IMR-90 (cell line): ENCODE measurements at regions not wholly inside any gene's neighbourhood (a gene's known extent, or its start where the extent isn't known, plus 50 kb on each side); places are given as distances from the start of the nearest gene placed in this dataset.

Source experiments
- ATAC-seq: fragments of 200-7000 bp; cut with Tn5 transposase; 2 replicates; pipeline ENCODE4 v1.9.1; 2020; ENCODE audit warnings: low read depth, mild to moderate bottlenecking, moderate library complexity
- BruUV-seq: library from RNA; stranded (reverse); fragments of 400-500 nt; replicated peaks from 2 replicates; lab custom pipeline; 2021; lab: Mats Ljungman, UMichigan
- CTCF ChIA-PET: fragments of 300-600 bp; formaldehyde crosslinking; extraction: SDS; loops from one replicate; lab custom pipeline; 2021; ENCODE audit warnings: antibody characterized with exemption; lab: Yijun Ruan, JAX
- POLR2A ChIA-PET: fragments of 300-600 bp; sonication (Branson Sonifier 250); formaldehyde crosslinking; loops from one replicate; lab custom pipeline; 2022; ENCODE audit warnings: antibody characterized with exemption; ENCODE audit not compliant: unreplicated experiment; lab: Charles Lee
- DNase-seq: peaks from one replicate; pipeline ENCODE4 v3.0.0; 2013
- H2AFZ ChIP-seq: replicated peaks from 2 replicates; pipeline ENCODE3; 2013; ENCODE audit warnings: low read length, mild to moderate bottlenecking; ENCODE audit not compliant: poor library complexity
- H2AK5ac ChIP-seq: 2 replicates; pipeline ENCODE4 v1.6.1; 2013; ENCODE audit warnings: low read depth, low read length, inconsistent platforms
- H2AK9ac ChIP-seq: replicated peaks from 2 replicates; pipeline ENCODE3; 2013; ENCODE audit warnings: mild to moderate bottlenecking, low read depth, low read length, moderate library complexity; ENCODE audit not compliant: poor library complexity
- H2BK120ac ChIP-seq: 2 replicates; pipeline ENCODE4 v1.6.1; 2013; ENCODE audit warnings: low read depth, low read length, inconsistent platforms
- H2BK15ac ChIP-seq: 3 replicates; pipeline ENCODE4 v1.6.1; 2013; ENCODE audit warnings: low read depth, low read length, inconsistent platforms
- H2BK20ac ChIP-seq: 2 replicates; pipeline ENCODE4 v1.6.1; 2013; ENCODE audit warnings: low read depth, mild to moderate bottlenecking, inconsistent platforms, low read length, moderate library complexity
- H2BK5ac ChIP-seq: 2 replicates; pipeline ENCODE4 v1.6.1; 2013; ENCODE audit warnings: mild to moderate bottlenecking, low read depth, low read length, inconsistent platforms; ENCODE audit not compliant: poor library complexity, severe bottlenecking
- H3K14ac ChIP-seq: replicated peaks from 2 replicates; pipeline ENCODE4 v1.6.1; 2013; ENCODE audit warnings: low read depth, low read length, inconsistent platforms
- H3K18ac ChIP-seq: 2 replicates; pipeline ENCODE4 v1.6.1; 2013; ENCODE audit warnings: low read depth, low read length, control low read depth
- H3K23ac ChIP-seq: 2 replicates; pipeline ENCODE4 v1.6.1; 2013; ENCODE audit warnings: low read depth, low read length, inconsistent platforms
- H3K27ac ChIP-seq: 2 replicates; pipeline ENCODE4 v1.5.1; 2013; ENCODE audit warnings: mild to moderate bottlenecking, control low read depth, low read length; ENCODE audit not compliant: insufficient read depth
- H3K27me3 ChIP-seq: 2 replicates; pipeline ENCODE4 v1.6.1; 2013; ENCODE audit warnings: low read length; ENCODE audit not compliant: control insufficient read depth, insufficient read depth
- H3K36me3 ChIP-seq: 2 replicates; pipeline ENCODE4 v1.6.1; 2013; ENCODE audit warnings: low read length, mixed read lengths; ENCODE audit not compliant: control insufficient read depth, insufficient read depth
- H3K4ac ChIP-seq: 2 replicates; pipeline ENCODE4 v1.6.1; 2013; ENCODE audit warnings: low read depth, low read length, inconsistent platforms
- H3K4me1 ChIP-seq: 2 replicates; pipeline ENCODE4 v1.6.1; 2013; ENCODE audit warnings: low read length, mixed read lengths; ENCODE audit not compliant: control insufficient read depth, insufficient read depth
- H3K4me2 ChIP-seq: 2 replicates; pipeline ENCODE4 v1.6.1; 2013; ENCODE audit warnings: low read depth, mild to moderate bottlenecking, control low read depth, low read length, moderate library complexity
- H3K4me3 ChIP-seq: 2 replicates; pipeline ENCODE4 v1.5.1; 2013; ENCODE audit warnings: low read depth, mild to moderate bottlenecking, control low read depth, low read length, moderate library complexity; ENCODE audit not compliant: insufficient read depth
- H3K56ac ChIP-seq: 2 replicates; pipeline ENCODE4 v1.6.1; 2013; ENCODE audit warnings: low read length, inconsistent platforms; ENCODE audit not compliant: insufficient read depth; ENCODE audit errors: extremely low read depth
- H3K79me1 ChIP-seq, 2 experiments: 2 replicates each; pipeline ENCODE4 v1.6.1; 2013; ENCODE audit warnings: low read length in 2 of 2, inconsistent platforms in 1 of 2, low read depth in 1 of 2
- H3K9ac ChIP-seq: 2 replicates; pipeline ENCODE4 v1.6.1; 2013; ENCODE audit warnings: low read depth, low read length, control low read depth
- H3K9me1 ChIP-seq: 2 replicates; pipeline ENCODE4 v1.6.1; 2013; ENCODE audit warnings: low read length, inconsistent platforms; ENCODE audit not compliant: insufficient read depth
- H3K9me3 ChIP-seq: 2 replicates; pipeline ENCODE4 v1.6.1; 2013; ENCODE audit warnings: low read length; ENCODE audit not compliant: control insufficient read depth, insufficient read depth
- H4K20me1 ChIP-seq: 2 replicates; pipeline ENCODE4 v1.6.1; 2013; ENCODE audit warnings: low read length, inconsistent platforms; ENCODE audit not compliant: insufficient read depth
- H4K5ac ChIP-seq: 2 replicates; pipeline ENCODE4 v1.6.1; 2013; ENCODE audit warnings: mild to moderate bottlenecking, low read depth, low read length, control low read depth
- H4K8ac ChIP-seq, 2 experiments: 2 replicates each; pipeline ENCODE4 v1.6.1; 2013; ENCODE audit warnings: low read depth in 2 of 2, low read length in 2 of 2, control low read depth in 1 of 2, inconsistent platforms in 1 of 2
- H4K91ac ChIP-seq: 2 replicates; pipeline ENCODE4 v1.6.1; 2013; ENCODE audit warnings: low read depth, low read length, inconsistent platforms; ENCODE audit not compliant: insufficient read depth
- CEBPB ChIP-seq: IDR thresholded peaks from 2 replicates; pipeline ENCODE4 v1.6.1; 2012; ENCODE audit warnings: low read depth, low read length, improper control_type of control experiment
- FOS ChIP-seq: fragments of 150-350 bp; IDR thresholded peaks from 2 replicates; pipeline ENCODE4 v1.6.1; 2016; ENCODE audit warnings: low read depth, low read length
- MAZ ChIP-seq: IDR thresholded peaks from 2 replicates; pipeline ENCODE4 v1.6.1; 2012; ENCODE audit warnings: low read depth, mild to moderate bottlenecking, low read length, improper control_type of control experiment, moderate library complexity, borderline replicate concordance
- NFE2L2 ChIP-seq: fragments of 150-350 bp; IDR thresholded peaks from 2 replicates; pipeline ENCODE4 v1.6.1; 2016; ENCODE audit warnings: low read depth, mild to moderate bottlenecking, low read length
- POLR2A ChIP-seq: IDR thresholded peaks from 2 replicates; pipeline ENCODE4 v1.6.1; 2012; ENCODE audit warnings: mild to moderate bottlenecking, low read depth, low read length
- WGBS, 2 experiments: methylation state at CpG; one replicate each; pipeline versions ENCODE4 v1.1.5 to v1.1.7; 2013; ENCODE audit warnings: missing lambda C conversion rate in 2 of 2; ENCODE audit not compliant: insufficient read length in 1 of 2; ENCODE audit errors: extremely low coverage in 2 of 2; 5-methylcytosine and 5-hydroxymethylcytosine counted together
- dilution Hi-C: fragments of 300-500 bp; cut with HindIII; formaldehyde crosslinking; loops from one replicate; pipeline ENCODE4 v1.14.3; 2018; ENCODE audit warnings: low sequenced_read_pairs; ENCODE audit not compliant: unreplicated experiment
- in situ Hi-C: fragments of 300-500 bp; cut with MboI; formaldehyde crosslinking; loops from 3 replicates; pipeline ENCODE4 v1.14.3; 2019; ENCODE audit warnings: low sequenced_read_pairs, inconsistent platforms, mixed read lengths
- intact Hi-C: fragments of 100-400 bp; cut with micrococcal nuclease; formaldehyde crosslinking; loops from 2 replicates; pipeline ENCODE4 v1.10.0; 2022
- TF ChIP-seq, protein P1 (sequence below): fragments of 150-350 bp; IDR thresholded peaks from 2 replicates; pipeline ENCODE4 v1.6.1; 2017; ENCODE audit warnings: mild to moderate bottlenecking, antibody characterized with exemption, low read length, low read depth
- TF ChIP-seq, protein P2 (sequence below): conservative IDR thresholded peaks from 2 replicates; pipeline ENCODE4 v1.5.1; 2012; ENCODE audit warnings: mild to moderate bottlenecking, low read depth, low read length, improper control_type of control experiment

DNA sequence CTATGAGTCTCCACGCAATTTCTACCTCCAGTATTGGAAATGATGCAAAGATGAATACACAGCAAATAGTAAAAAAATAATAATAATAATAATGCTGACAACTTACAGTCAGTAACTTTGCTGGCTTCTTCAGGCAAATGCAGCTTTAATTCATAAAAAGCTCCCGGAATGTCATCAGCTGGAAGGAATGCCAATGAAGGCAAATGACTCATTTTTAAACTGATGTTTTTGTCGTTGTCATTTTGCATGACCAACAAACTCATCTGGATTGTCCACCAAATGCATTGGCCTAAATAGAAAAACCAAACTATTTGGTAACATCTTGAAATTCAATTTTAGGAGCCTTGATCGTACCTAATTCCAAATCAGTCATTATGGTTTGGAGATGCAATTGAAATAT, 217.1 kb downstream of the ALDH8A1 start:
- H4K91ac ChIP-seq, result no peak overlapping the region
- no peak overlapping the region for H3K4me2 ChIP-seq
- no peak overlapping the region for H4K5ac ChIP-seq
- H4K8ac ChIP-seq, result no peak overlapping the region
- H3K79me1 ChIP-seq, result no peaks in the 10 kb centered on the region
- no peak overlapping the region for H2BK15ac ChIP-seq
- CTCF ChIA-PET, result no interaction called here
- H3K4me1 ChIP-seq, result peaks cover 3% of the 10 kb centered on the region; the same call in 1 of the 2 replicates
- no peak overlapping the region for H2BK120ac ChIP-seq
- H2BK5ac ChIP-seq, result no peak overlapping the region
- H3K27ac ChIP-seq, result no peak overlapping the region
- ATAC-seq (no peak), DNase-seq (peak; percentile 29)
- no peak overlapping the region for H3K14ac ChIP-seq
- no peaks in the 10 kb centered on the region; the same call in 1 of the 2 replicates for H3K9me3 ChIP-seq
- no peaks in the 10 kb centered on the region for H3K27me3 ChIP-seq
- no peak overlapping the region for H3K23ac ChIP-seq
- dilution Hi-C loops (no loop called here), intact Hi-C loops (no loop called here), in situ Hi-C loops (no loop called here)
- H3K4me3 ChIP-seq, result no peak overlapping the region
- no CpG with 5 or more reads among the region's 4 CpGs for WGBS, 2 experiments
- no peak overlapping the region for H3K9ac ChIP-seq
- H3K36me3 ChIP-seq, result no peaks in the 10 kb centered on the region
- POLR2A ChIA-PET, result no interaction called here
- H3K9me1 ChIP-seq, result no peaks in the 10 kb centered on the region
- H2AFZ ChIP-seq, result no peak overlapping the region
- no peak overlapping the region for H3K4ac ChIP-seq
- H3K56ac ChIP-seq, result no peak overlapping the region
- H2AK5ac ChIP-seq, result no peak overlapping the region
- no peaks in the 10 kb centered on the region for H4K20me1 ChIP-seq
- TF ChIP-seq, protein P1, sequence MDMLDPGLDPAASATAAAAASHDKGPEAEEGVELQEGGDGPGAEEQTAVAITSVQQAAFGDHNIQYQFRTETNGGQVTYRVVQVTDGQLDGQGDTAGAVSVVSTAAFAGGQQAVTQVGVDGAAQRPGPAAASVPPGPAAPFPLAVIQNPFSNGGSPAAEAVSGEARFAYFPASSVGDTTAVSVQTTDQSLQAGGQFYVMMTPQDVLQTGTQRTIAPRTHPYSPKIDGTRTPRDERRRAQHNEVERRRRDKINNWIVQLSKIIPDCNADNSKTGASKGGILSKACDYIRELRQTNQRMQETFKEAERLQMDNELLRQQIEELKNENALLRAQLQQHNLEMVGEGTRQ, result no peak
- no peak for TF ChIP-seq CEBPB
- no peak for TF ChIP-seq POLR2A
- TF ChIP-seq, protein P2, sequence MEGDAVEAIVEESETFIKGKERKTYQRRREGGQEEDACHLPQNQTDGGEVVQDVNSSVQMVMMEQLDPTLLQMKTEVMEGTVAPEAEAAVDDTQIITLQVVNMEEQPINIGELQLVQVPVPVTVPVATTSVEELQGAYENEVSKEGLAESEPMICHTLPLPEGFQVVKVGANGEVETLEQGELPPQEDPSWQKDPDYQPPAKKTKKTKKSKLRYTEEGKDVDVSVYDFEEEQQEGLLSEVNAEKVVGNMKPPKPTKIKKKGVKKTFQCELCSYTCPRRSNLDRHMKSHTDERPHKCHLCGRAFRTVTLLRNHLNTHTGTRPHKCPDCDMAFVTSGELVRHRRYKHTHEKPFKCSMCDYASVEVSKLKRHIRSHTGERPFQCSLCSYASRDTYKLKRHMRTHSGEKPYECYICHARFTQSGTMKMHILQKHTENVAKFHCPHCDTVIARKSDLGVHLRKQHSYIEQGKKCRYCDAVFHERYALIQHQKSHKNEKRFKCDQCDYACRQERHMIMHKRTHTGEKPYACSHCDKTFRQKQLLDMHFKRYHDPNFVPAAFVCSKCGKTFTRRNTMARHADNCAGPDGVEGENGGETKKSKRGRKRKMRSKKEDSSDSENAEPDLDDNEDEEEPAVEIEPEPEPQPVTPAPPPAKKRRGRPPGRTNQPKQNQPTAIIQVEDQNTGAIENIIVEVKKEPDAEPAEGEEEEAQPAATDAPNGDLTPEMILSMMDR, result no peak
- no peak for TF ChIP-seq FOS
- no peak for TF ChIP-seq MAZ
- no peak for TF ChIP-seq NFE2L2
- H2BK20ac ChIP-seq, result no peak overlapping the region
- BruUV-seq, result no TSS peak
- H3K18ac ChIP-seq, result no peak overlapping the region
- H2AK9ac ChIP-seq, result no peak overlapping the region
